GM12864 (cell line): ENCODE measurements at regions not wholly inside any gene's neighbourhood (a gene's known extent, or its start where the extent isn't known, plus 50 kb on each side); places are given as distances from the start of the nearest gene placed in this dataset.

ENCODE experiments used
- DNase-seq: peaks from one replicate; pipeline ENCODE4 v3.0.0-alpha.2; 2011; ENCODE audit warnings: low read depth
- H3K4me3 ChIP-seq: 2 replicates; pipeline ENCODE4 v1.5.1; 2011; ENCODE audit warnings: mild to moderate bottlenecking, low read depth, low read length, control low read depth
- TF ChIP-seq, protein P1 (sequence below): IDR thresholded peaks from 2 replicates; pipeline ENCODE4 v1.5.1; 2011; ENCODE audit warnings: low read depth, mild to moderate bottlenecking, moderate library complexity, low read length, control low read depth, inconsistent platforms; ENCODE audit errors: missing control alignments

- TF ChIP-seq, protein P1, sequence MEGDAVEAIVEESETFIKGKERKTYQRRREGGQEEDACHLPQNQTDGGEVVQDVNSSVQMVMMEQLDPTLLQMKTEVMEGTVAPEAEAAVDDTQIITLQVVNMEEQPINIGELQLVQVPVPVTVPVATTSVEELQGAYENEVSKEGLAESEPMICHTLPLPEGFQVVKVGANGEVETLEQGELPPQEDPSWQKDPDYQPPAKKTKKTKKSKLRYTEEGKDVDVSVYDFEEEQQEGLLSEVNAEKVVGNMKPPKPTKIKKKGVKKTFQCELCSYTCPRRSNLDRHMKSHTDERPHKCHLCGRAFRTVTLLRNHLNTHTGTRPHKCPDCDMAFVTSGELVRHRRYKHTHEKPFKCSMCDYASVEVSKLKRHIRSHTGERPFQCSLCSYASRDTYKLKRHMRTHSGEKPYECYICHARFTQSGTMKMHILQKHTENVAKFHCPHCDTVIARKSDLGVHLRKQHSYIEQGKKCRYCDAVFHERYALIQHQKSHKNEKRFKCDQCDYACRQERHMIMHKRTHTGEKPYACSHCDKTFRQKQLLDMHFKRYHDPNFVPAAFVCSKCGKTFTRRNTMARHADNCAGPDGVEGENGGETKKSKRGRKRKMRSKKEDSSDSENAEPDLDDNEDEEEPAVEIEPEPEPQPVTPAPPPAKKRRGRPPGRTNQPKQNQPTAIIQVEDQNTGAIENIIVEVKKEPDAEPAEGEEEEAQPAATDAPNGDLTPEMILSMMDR = no peak
- DNase-seq = no peak
Measured at GRCh38 chr2:18430996-18431748, 129.3 kb downstream of the RDH14 start.

DNA sequence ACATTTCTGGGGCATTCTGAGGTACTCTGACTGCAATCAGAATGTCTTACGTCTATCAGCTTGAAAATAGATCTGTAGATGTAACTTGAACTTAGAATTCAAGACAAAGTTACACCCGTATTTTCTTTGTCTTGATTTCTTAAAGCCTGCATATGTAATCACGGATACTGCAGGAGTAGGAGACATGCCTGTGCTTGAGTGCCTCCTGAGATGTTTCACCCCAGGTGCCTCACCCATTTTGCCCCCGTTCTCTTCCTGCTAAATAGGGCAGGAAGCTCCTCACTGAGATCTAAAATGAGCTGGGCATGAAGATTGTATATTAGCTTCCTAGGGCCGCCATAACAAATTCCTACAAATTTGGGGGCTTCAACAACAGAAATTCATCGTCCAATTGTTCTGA lies 131.9 kb downstream of the RDH14 start:
- no peak overlapping the region for H3K4me3 ChIP-seq
- no peak for DNase-seq
- TF ChIP-seq, protein P1 = no peak

More at GRCh38 chr2:18430996-18431748, 129.3 kb downstream of the RDH14 start:
- no peak overlapping the region for H3K4me3 ChIP-seq

- no peak for DNase-seq
- TF ChIP-seq, protein P1 = no peak
- H3K4me3 ChIP-seq = no peak overlapping the region
Measured at GRCh38 chr2:18427762-18428161, 132.7 kb downstream of the RDH14 start.

GRCh38 chr2:18426174-18426573 lies 134.3 kb downstream of the RDH14 start:
- no peak for DNase-seq
- H3K4me3 ChIP-seq = no peak overlapping the region
- TF ChIP-seq, protein P1 = no peak

GRCh38 chr2:18425210-18425703 lies 135.2 kb downstream of the RDH14 start:
- H3K4me3 ChIP-seq = no peak overlapping the region
- DNase-seq = no peak
- TF ChIP-seq, protein P1 = no peak

DNA sequence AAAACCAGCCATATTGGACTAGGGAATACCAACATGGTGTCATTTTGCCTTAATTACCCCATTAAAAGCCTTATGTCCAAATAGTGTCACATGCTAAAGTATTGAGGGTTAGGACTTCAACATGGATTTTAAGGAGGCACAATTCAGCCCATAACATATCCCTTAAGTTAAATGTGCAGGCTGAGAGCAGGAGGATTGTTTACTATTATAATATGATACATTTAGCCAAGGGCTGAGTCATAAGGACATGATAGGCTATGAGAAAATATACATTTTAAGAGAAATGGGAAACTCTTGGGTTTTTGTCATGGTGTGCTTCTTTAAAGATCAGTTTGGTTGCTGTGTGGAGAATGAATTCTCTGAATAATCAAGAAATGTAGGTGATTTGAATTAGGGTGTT lies 136.8 kb downstream of the RDH14 start:
- TF ChIP-seq, protein P1 = no peak

More for the DNA sequence above, 136.8 kb downstream of the RDH14 start:
- no peak for DNase-seq
- no peak overlapping the region for H3K4me3 ChIP-seq
